SK-N-SH (cell line): ENCODE measurements at regions not wholly inside any gene's neighbourhood (a gene's known extent, or its start where the extent isn't known, plus 50 kb on each side); places are given as distances from the start of the nearest gene placed in this dataset.

ENCODE experiments used
- CTCF ChIA-PET: fragments of 300-600, 350-600 bp; formaldehyde crosslinking; extraction: SDS; loops from one replicate; lab custom pipeline; 2021; lab: Yijun Ruan, JAX
- POLR2A ChIA-PET: fragments of 350-600 bp; sonication (Branson Sonifier 250); formaldehyde crosslinking; extraction: SDS; loops from one replicate; lab custom pipeline; 2020; ENCODE audit warnings: antibody characterized with exemption, inconsistent platforms; lab: Yijun Ruan, JAX
- DNase-seq: peaks from one replicate; pipeline ENCODE4 v3.0.0; 2012
- H2AFZ ChIP-seq: fragments of 200-600 bp; sonication (generic); 2 replicates; pipeline ENCODE4 v1.8.1; 2016; ENCODE audit warnings: antibody characterized with exemption, mild to moderate bottlenecking, low read depth
- H3F3A ChIP-seq: fragments of 200-600 bp; sonication (generic); replicated peaks from 2 replicates; pipeline ENCODE3; 2016; ENCODE audit warnings: antibody characterized with exemption, mild to moderate bottlenecking; ENCODE audit not compliant: insufficient read depth
- H3K27ac ChIP-seq, 2 experiments: fragments of 200-500 bp in 1 of 2; fragments of 200-600 bp in 1 of 2; sonication (Bioruptor generic) in 1 of 2; sonication (generic), shearing (Covaris generic) in 1 of 2; 2 replicates each; pipeline versions ENCODE4 v1.5.1 to v1.6.1; 2014 to 2016; ENCODE audit warnings: low read depth in 2 of 2, inconsistent platforms in 1 of 2, low read length in 1 of 2, mild to moderate bottlenecking in 1 of 2, mixed read lengths in 1 of 2
- H3K27me3 ChIP-seq: fragments of 200-600 bp; sonication (generic), shearing (Covaris generic); 2 replicates; pipeline ENCODE4 v1.6.1; 2016; ENCODE audit warnings: mixed run types; ENCODE audit not compliant: insufficient read depth
- H3K36me3 ChIP-seq, 2 experiments: fragments of 200-500 bp in 1 of 2; fragments of 200-600 bp in 1 of 2; sonication (Bioruptor generic) in 1 of 2; sonication (generic) in 1 of 2; replicated peaks in 1 of 2; 2 replicates each; pipeline versions ENCODE3 to v1.5.1; 2014 to 2016; ENCODE audit warnings: low read length in 1 of 2, mild to moderate bottlenecking in 1 of 2; ENCODE audit not compliant: insufficient read depth in 2 of 2, control insufficient read depth in 1 of 2
- H3K4me1 ChIP-seq, 2 experiments: fragments of 200-500 bp in 1 of 2; fragments of 200-600 bp in 1 of 2; sonication (Bioruptor generic) in 1 of 2; sonication (generic), shearing (Covaris generic) in 1 of 2; 2 replicates each; pipeline versions ENCODE4 v1.5.1 to v1.6.1; 2014 to 2016; ENCODE audit warnings: low read depth in 1 of 2, low read length in 1 of 2, mixed run types in 1 of 2; ENCODE audit not compliant: insufficient read depth in 2 of 2, control insufficient read depth in 1 of 2
- H3K4me2 ChIP-seq: fragments of 200-600 bp; sonication (generic), shearing (Covaris generic); 2 replicates; pipeline ENCODE4 v1.6.1; 2017; ENCODE audit warnings: mixed run types
- H3K4me3 ChIP-seq, 2 experiments: fragments of 200-500 bp in 1 of 2; fragments of 200-600 bp in 1 of 2; sonication (Bioruptor generic) in 1 of 2; sonication (generic), shearing (Covaris generic) in 1 of 2; 2 replicates each; pipeline versions ENCODE4 v1.5.1 to v1.8.1; 2014 to 2016; ENCODE audit warnings: low read depth in 2 of 2, inconsistent platforms in 1 of 2, low read length in 1 of 2, mild to moderate bottlenecking in 1 of 2, mixed read lengths in 1 of 2, moderate library complexity in 1 of 2
- H3K79me2 ChIP-seq: fragments of 200-600 bp; sonication (generic); 2 replicates; pipeline ENCODE4 v1.8.1; 2017; ENCODE audit warnings: mild to moderate bottlenecking; ENCODE audit not compliant: insufficient read depth
- H3K9ac ChIP-seq: fragments of 200-600 bp; sonication (generic); 2 replicates; pipeline ENCODE4 v1.6.1; 2017; ENCODE audit warnings: mixed run types
- H3K9me2 ChIP-seq: fragments of 200-600 bp; sonication (generic); 2 replicates; pipeline ENCODE4 v1.6.1; 2017; ENCODE audit warnings: mixed run types
- H3K9me3 ChIP-seq: fragments of 200-600 bp; sonication (generic); 2 replicates; pipeline ENCODE4 v1.6.1; 2017; ENCODE audit warnings: mixed run types, mild to moderate bottlenecking, moderate library complexity
- H4K20me1 ChIP-seq: fragments of 200-600 bp; sonication (generic); 2 replicates; pipeline ENCODE4 v1.6.1; 2017; ENCODE audit warnings: mild to moderate bottlenecking, mixed run types; ENCODE audit not compliant: insufficient read depth
- CHD2 ChIP-seq: fragments of 150-350 bp; IDR thresholded peaks from 2 replicates; pipeline ENCODE4 v1.6.1; 2018; ENCODE audit warnings: low read length; ENCODE audit not compliant: partially characterized antibody
- EP300 ChIP-seq, 2 experiments: IDR thresholded peaks; 2 replicates each; pipeline versions ENCODE4 v1.4.0 to v1.6.1; 2012; ENCODE audit warnings: borderline replicate concordance in 1 of 2, low read depth in 1 of 2, low read length in 1 of 2
- EZH2phosphoT487 ChIP-seq: fragments of 200-600 bp; sonication (generic); IDR thresholded peaks from 2 replicates; pipeline ENCODE4 v1.6.1; 2017; ENCODE audit warnings: low read depth, mixed run types, mild to moderate bottlenecking, antibody characterized with exemption, moderate library complexity, borderline replicate concordance
- FOXJ3 ChIP-seq: sonication (generic); formaldehyde crosslinking; IDR thresholded peaks from 2 replicates; pipeline ENCODE4 v1.5.1; 2020; ENCODE audit warnings: mild to moderate bottlenecking, missing genetic modification reagents
- FOXM1 ChIP-seq: IDR thresholded peaks from 2 replicates; pipeline ENCODE4 v1.4.0; 2012; ENCODE audit warnings: low read depth, mild to moderate bottlenecking
- JUND ChIP-seq: IDR thresholded peaks from 2 replicates; pipeline ENCODE4 v1.4.0; 2012
- MEF2A ChIP-seq: IDR thresholded peaks from 2 replicates; pipeline ENCODE4 v1.4.0; 2012; ENCODE audit warnings: low read depth, borderline replicate concordance
- PBX3 ChIP-seq: IDR thresholded peaks from 2 replicates; pipeline ENCODE4; 2012
- POLR2AphosphoS5 ChIP-seq: IDR thresholded peaks from 2 replicates; pipeline ENCODE4 v1.6.1; 2012; ENCODE audit warnings: low read depth, low read length
- RAD21 ChIP-seq: IDR thresholded peaks from 2 replicates; pipeline ENCODE4 v1.6.1; 2012; ENCODE audit warnings: mild to moderate bottlenecking, low read length
- RXRA ChIP-seq: IDR thresholded peaks from 2 replicates; pipeline ENCODE4 v1.4.0; 2012; ENCODE audit warnings: low read depth, mild to moderate bottlenecking, borderline replicate concordance
- SMC3 ChIP-seq: IDR thresholded peaks from 2 replicates; pipeline ENCODE4 v1.6.1; 2012; ENCODE audit warnings: low read depth, low read length, improper control_type of control experiment
- YY1 ChIP-seq: IDR thresholded peaks from 2 replicates; pipeline ENCODE4 v1.4.0; 2012; ENCODE audit warnings: low read depth, mild to moderate bottlenecking
- WGBS: methylation state at CpG from one replicate; pipeline ENCODE4 v1.1.6; 2017; ENCODE audit warnings: low lambda C conversion rate; 5-methylcytosine and 5-hydroxymethylcytosine counted together
- TF ChIP-seq, protein P1 (sequence below): fragments of 200-600 bp; sonication (generic); IDR thresholded peaks from 2 replicates; pipeline ENCODE4 v1.6.1; 2017; ENCODE audit warnings: antibody characterized with exemption, mild to moderate bottlenecking, moderate library complexity

DNA sequence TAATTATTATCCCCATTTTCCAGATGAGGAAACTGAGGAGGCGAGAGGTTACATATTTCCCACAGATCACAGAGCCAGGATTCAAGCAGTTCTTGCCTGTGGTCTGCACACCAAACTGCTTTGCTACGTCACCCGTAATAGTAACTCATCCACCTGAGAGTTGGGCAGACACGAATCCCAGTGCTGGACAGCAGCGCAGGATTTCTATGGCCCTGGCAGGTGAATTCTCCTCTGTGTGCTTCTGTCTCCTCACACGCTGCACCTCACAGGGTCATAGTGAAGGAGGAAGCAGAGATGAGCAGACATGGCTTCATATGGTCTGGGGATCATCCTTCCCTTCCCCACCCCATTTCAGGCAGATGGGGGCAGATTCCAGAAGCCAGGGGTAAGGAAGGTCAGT, 127.0 kb upstream of the LRFN2 start (continued):
- TF ChIP-seq PBX3, result no peak
- TF ChIP-seq FOXJ3, result no peak
- no peak for TF ChIP-seq EP300 (IDR thresholded peaks at IDR 0.05; ENCODE audit: borderline replicate concordance in 1 of 2, low read depth in 1 of 2, low read length in 1 of 2)
- TF ChIP-seq MEF2A, result no peak
- TF ChIP-seq FOXM1, result no peak
- no peak for TF ChIP-seq JUND
- no peak for TF ChIP-seq YY1
- TF ChIP-seq POLR2AphosphoS5, result no peak

- TF ChIP-seq EZH2phosphoT487 (no peak), YY1 (no peak), RAD21 (peak; percentile 57), FOXJ3 (no peak), SMC3 (peak; percentile 32; the same call in 1 of the 2 replicates), RXRA (no peak), CHD2 (no peak)
- TF ChIP-seq, protein P1, sequence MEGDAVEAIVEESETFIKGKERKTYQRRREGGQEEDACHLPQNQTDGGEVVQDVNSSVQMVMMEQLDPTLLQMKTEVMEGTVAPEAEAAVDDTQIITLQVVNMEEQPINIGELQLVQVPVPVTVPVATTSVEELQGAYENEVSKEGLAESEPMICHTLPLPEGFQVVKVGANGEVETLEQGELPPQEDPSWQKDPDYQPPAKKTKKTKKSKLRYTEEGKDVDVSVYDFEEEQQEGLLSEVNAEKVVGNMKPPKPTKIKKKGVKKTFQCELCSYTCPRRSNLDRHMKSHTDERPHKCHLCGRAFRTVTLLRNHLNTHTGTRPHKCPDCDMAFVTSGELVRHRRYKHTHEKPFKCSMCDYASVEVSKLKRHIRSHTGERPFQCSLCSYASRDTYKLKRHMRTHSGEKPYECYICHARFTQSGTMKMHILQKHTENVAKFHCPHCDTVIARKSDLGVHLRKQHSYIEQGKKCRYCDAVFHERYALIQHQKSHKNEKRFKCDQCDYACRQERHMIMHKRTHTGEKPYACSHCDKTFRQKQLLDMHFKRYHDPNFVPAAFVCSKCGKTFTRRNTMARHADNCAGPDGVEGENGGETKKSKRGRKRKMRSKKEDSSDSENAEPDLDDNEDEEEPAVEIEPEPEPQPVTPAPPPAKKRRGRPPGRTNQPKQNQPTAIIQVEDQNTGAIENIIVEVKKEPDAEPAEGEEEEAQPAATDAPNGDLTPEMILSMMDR, result 0 out of 2 replicates have a peak, but pooled peaks have one; percentile 10
- no peaks in the 10 kb centered on the region for H3K79me2 ChIP-seq
- H3K9ac ChIP-seq, result no peak overlapping the region
- no peak overlapping the region for H3K4me3 ChIP-seq
- DNase-seq, result no peak
- no peak overlapping the region for H2AFZ ChIP-seq
- H3K27me3 ChIP-seq, result peaks cover 8% of the 10 kb centered on the region; the same call in 1 of the 2 replicates
- 65% methylated on average over 10 of the region's 10 CpGs for WGBS
- peaks cover 0 to 35% of the 10 kb centered on the region in 2 experiments; a peak in 2 of 4 replicates for H3K4me1 ChIP-seq
- no peaks in the 10 kb centered on the region for H3K9me2 ChIP-seq
- POLR2A ChIA-PET, result no interaction called here
- H3K4me2 ChIP-seq, result no peak overlapping the region
- H3F3A ChIP-seq, result no peaks in the 10 kb centered on the region
- no peaks in the 10 kb centered on the region for H4K20me1 ChIP-seq
- H3K36me3 ChIP-seq, result no peaks in the 10 kb centered on the region
- CTCF ChIA-PET, result interaction anchor here (0.7 to 1.7 kb wide), 8 partner anchors 11 to 270 kb away, joined by 3 to 5 read pairs (median 3); no protein-coding TSS in a partner anchor
- H3K9me3 ChIP-seq, result no peaks in the 10 kb centered on the region
- no peak overlapping the region for H3K27ac ChIP-seq
Observed at GRCh38 chr6:40713002-40713719, 126.0 kb upstream of the LRFN2 start.
